ENCODE measurements at regions not wholly inside any gene's neighbourhood (a gene's known extent, or its start where the extent isn't known, plus 50 kb on each side); places are given as distances from the start of the nearest gene placed in this dataset.
"Not testable (repeated sequence)": the region's sequence is repeated elsewhere in the genome, so short reads cannot be mapped to it uniquely, and the experiment has no call there.

DNA sequence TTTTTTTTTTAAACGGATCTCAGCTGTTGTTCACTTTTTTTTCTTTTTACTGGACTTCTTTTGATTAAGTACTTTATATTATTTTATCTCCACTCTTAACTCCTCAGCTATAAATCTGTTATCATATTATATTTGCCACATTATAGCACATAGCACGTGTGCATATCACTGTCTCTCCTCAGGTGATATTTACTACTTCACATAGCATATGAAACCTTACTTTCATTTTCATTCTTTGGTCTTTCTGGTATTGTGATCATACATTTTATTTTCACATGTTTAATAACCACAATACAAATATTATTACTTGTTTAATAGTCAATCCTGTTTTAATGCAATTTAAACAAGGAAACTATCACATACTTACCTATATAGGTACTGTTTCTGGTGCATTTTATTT is 993.1 kb upstream of the TMEFF2 start:
- no peak for DNase-seq (ENCODE audit: low spot score)
- TF ChIP-seq, protein P1, sequence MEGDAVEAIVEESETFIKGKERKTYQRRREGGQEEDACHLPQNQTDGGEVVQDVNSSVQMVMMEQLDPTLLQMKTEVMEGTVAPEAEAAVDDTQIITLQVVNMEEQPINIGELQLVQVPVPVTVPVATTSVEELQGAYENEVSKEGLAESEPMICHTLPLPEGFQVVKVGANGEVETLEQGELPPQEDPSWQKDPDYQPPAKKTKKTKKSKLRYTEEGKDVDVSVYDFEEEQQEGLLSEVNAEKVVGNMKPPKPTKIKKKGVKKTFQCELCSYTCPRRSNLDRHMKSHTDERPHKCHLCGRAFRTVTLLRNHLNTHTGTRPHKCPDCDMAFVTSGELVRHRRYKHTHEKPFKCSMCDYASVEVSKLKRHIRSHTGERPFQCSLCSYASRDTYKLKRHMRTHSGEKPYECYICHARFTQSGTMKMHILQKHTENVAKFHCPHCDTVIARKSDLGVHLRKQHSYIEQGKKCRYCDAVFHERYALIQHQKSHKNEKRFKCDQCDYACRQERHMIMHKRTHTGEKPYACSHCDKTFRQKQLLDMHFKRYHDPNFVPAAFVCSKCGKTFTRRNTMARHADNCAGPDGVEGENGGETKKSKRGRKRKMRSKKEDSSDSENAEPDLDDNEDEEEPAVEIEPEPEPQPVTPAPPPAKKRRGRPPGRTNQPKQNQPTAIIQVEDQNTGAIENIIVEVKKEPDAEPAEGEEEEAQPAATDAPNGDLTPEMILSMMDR (IDR thresholded peaks at IDR 0.05; ENCODE audit: extremely low read depth, missing control alignments) = no peak

- DNase-seq (ENCODE audit: low spot score) = not testable (repeated sequence)
These were observed 976.2 kb upstream of the TMEFF2 start for GRCh38 chr2:193170981-193171380.

DNA sequence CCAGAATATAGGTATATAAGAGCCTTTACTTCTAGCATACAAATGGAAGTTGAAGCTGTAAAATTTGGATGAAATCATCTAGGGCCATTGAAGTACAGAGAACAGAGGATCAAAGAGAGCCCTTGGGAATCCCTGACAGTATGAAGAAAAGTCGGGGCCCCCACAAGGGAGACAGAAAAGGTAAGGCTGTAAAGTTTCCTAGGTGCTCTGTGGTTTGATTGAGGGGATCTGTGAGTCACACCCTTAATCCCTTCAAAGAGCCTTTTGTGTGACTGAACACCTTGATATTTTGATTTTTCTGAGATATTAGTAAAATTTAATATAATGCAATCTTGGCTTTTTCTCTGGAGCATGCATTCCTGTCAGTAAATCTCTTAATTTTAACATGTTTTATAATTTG is 961.7 kb upstream of the TMEFF2 start:
- TF ChIP-seq, protein P1 (IDR thresholded peaks at IDR 0.05; ENCODE audit: extremely low read depth, missing control alignments) = no peak
- DNase-seq (ENCODE audit: low spot score) = no peak

DNA sequence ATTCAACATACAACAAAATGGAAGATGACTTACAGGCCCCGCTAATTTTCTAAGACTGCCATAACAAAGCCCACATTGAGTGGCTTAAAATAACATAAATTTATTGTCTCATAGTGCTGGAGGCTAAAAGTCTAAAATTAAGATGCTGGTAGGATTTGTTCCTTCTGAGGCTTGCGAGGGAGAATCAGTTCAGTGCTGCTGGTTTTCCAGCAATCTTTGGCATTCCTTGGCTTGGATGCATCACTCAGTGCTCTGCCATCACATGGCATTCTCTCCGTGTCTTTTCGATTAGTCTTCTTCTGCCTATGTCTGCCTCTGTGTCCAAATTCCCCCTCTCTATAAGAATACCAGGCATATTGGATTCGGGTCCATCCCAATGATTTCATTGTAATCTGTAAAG is 959.3 kb upstream of the TMEFF2 start:
- DNase-seq (ENCODE audit: low spot score) = no peak
- TF ChIP-seq, protein P1 (IDR thresholded peaks at IDR 0.05; ENCODE audit: extremely low read depth, missing control alignments) = no peak

DNA sequence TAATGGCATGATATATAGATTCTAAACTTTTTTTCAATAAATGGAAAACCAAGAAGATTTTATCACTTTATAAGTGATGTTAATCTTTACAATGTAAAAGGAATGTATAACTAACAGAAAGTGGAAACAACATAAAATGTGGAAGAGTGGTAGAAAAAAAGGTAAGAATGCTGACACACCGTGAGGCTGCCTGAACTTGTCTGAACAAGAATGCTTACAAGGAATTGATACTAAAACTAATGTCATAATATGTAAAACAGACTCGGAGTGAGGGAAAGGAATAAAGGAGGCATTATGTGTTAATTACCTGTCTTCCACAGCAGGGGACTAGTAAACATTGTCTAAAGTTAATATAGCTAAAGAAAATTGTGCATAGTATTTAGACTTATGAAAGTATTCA is 958.8 kb upstream of the TMEFF2 start:
- DNase-seq (ENCODE audit: low spot score) = no peak
- TF ChIP-seq, protein P1 (IDR thresholded peaks at IDR 0.05; ENCODE audit: extremely low read depth, missing control alignments) = no peak

- not testable (repeated sequence) for DNase-seq (ENCODE audit: low spot score)
These were observed 947.7 kb upstream of the TMEFF2 start for GRCh38 chr2:193142467-193142866.

DNA sequence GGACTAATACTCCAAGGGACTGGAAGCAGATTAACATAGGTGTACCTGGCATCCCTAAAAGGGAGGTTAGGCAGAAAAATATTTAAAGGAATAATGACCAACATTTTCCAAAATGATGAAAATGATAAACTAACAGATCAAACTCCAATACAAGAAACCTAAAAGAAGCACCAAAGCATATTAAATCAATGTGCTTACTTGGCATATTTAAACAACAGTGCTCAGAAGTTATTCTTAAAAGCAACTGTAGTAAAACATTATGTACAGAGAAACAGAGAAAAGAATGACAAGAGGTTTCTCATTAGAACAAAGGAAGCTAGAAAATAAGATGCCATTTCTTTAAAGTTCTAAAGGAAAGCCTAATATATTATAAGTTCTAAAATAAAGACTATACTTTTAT is 947.3 kb upstream of the TMEFF2 start:
- no peak for DNase-seq (ENCODE audit: low spot score)
- TF ChIP-seq, protein P1 (IDR thresholded peaks at IDR 0.05; ENCODE audit: extremely low read depth, missing control alignments) = no peak

DNA sequence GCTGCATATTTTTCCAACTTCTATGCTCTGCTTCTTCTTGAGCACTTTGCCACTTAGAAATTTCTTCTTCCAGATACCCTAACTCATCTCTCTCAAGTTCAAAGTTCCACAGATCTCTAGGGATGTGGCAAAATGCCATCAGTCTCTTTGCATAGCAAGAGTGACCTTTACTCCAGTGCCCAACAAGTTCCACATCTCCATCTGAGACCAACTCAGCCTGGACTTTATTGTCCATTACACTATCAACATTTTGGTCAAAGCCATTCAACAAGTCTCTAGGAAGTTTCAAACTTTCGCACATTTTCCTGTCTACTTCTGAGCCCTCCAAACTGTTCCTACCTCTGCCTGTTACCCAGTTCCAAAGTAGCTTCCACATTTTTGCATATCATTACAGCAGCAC is 946.2 kb upstream of the TMEFF2 start:
- DNase-seq (ENCODE audit: low spot score) = not testable (repeated sequence)

- TF ChIP-seq, protein P1 (IDR thresholded peaks at IDR 0.05; ENCODE audit: extremely low read depth, missing control alignments) = no peak
- no peak for DNase-seq (ENCODE audit: low spot score)
These were observed 930.1 kb upstream of the TMEFF2 start for GRCh38 chr2:193124815-193125214.

All from GM20000 (cell line).